ENCODE measurements at regions not wholly inside any gene's neighbourhood (a gene's known extent, or its start where the extent isn't known, plus 50 kb on each side); places are given as distances from the start of the nearest gene placed in this dataset.

DNA sequence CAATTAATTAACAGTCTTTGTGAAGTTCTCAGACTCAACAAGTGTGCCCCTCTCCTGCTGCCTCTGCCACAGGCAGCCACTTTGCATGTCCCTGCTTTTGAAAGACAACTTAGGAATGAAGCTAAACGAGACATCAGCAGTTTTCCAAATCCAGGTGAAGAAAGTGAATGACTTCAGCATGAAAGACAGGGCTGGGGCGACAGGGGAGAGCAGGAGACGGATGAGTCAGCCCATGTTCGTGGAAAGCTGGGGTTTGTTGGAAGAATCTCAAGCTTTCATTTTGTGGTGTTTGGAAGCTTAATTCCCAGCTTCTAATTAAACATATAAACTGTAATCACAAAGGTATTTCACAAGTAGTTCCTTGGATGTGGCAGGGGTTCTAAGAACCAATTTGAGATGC, 207.8 kb upstream of the MAP3K1 start:
- no peak overlapping the region for H3K27ac ChIP-seq

DNA sequence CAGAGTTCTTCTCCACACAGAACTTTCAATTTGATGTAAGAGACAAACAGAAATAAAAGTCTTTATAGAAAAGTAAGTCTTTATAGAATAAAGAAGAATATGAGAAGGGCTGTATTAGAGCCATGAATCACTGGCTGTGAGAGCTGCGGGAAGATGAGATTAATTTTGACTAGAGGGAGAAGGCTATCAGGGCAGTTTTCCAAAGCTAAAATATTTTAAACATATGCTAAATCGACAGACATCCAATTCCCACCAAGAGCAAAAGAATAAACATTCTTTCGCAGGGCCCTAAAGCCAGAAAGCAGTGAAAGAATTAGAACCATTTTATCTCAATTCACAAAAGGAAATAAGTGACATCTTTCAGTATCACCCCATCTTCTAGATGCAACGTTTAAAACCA, 208.3 kb upstream of the MAP3K1 start:
- Histone ChIP-seq H3K36me3 (no peaks in the 10 kb centered on the region), H3K9me3 (ENCODE audit: low read depth) (no peaks in the 10 kb centered on the region), H3K27me3 (no peaks in the 10 kb centered on the region), H3K27ac (no peak overlapping the region), H3K4me3 (no peak overlapping the region), H3K4me1 (ENCODE audit: low read depth) (no peaks in the 10 kb centered on the region)
- TF ChIP-seq, protein P1, sequence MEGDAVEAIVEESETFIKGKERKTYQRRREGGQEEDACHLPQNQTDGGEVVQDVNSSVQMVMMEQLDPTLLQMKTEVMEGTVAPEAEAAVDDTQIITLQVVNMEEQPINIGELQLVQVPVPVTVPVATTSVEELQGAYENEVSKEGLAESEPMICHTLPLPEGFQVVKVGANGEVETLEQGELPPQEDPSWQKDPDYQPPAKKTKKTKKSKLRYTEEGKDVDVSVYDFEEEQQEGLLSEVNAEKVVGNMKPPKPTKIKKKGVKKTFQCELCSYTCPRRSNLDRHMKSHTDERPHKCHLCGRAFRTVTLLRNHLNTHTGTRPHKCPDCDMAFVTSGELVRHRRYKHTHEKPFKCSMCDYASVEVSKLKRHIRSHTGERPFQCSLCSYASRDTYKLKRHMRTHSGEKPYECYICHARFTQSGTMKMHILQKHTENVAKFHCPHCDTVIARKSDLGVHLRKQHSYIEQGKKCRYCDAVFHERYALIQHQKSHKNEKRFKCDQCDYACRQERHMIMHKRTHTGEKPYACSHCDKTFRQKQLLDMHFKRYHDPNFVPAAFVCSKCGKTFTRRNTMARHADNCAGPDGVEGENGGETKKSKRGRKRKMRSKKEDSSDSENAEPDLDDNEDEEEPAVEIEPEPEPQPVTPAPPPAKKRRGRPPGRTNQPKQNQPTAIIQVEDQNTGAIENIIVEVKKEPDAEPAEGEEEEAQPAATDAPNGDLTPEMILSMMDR (IDR thresholded peaks at IDR 0.05; ENCODE audit: low read depth, low read length): no peak
- DNase-seq (ENCODE audit: low read depth in 1 of 2, low spot score in 1 of 2): no peak

More for the DNA sequence above, 207.8 kb upstream of the MAP3K1 start:
- Histone ChIP-seq H3K27me3 (no peaks in the 10 kb centered on the region), H3K4me3 (no peak overlapping the region), H3K36me3 (no peaks in the 10 kb centered on the region), H3K9me3 (ENCODE audit: low read depth) (no peaks in the 10 kb centered on the region), H3K4me1 (ENCODE audit: low read depth) (no peaks in the 10 kb centered on the region)
- DNase-seq (ENCODE audit: low read depth in 1 of 2, low spot score in 1 of 2): peak in 1 of 2 donors; percentile 26
- TF ChIP-seq, protein P1 (IDR thresholded peaks at IDR 0.05; ENCODE audit: low read depth, low read length): no peak

DNA sequence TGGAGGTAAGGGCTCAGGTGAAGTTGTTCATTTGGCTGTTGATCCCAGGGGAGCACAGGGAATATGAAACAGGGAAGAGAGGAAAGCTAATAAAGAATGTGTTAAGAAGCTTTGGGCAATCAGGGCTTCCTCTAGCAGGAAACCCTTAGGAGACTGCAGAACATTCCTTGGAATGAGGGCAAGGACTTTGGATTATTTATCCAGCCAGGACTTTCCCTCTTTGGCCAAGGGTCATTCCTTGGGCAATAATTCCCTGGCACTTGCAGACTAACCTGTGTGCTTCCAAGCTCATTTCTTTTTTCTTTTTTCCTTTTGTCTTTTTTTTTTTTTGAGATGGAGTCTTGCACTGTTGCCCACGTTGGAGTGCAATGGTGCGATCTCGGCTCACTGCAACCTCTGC, 209.2 kb upstream of the MAP3K1 start:
- Histone ChIP-seq H3K27me3 (no peaks in the 10 kb centered on the region), H3K36me3 (no peaks in the 10 kb centered on the region), H3K9me3 (ENCODE audit: low read depth) (no peaks in the 10 kb centered on the region), H3K27ac (no peak overlapping the region), H3K4me1 (ENCODE audit: low read depth) (peaks cover 8% of the 10 kb centered on the region), H3K4me3 (no peak overlapping the region)
- TF ChIP-seq, protein P1 (IDR thresholded peaks at IDR 0.05; ENCODE audit: low read depth, low read length): no peak
- no peak for DNase-seq (ENCODE audit: low read depth in 1 of 2, low spot score in 1 of 2)

DNA sequence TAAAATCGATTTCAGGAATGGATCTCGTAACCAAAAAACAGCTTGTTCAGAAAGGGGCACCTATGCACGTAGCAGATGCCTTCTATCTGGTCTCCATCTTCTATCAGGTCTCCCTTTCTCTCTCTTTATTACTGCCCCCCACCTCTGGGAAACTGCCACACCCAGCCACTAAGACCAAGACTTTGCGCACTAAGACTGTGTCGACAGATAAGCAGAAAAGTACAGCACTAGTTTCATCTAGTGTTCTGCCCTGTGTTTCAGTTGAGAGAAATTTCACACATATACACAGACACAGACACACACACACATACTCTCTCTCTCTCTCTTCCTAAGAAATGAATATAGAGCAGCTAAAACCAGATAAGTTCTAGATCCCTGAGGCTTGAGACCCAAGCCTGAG, 210.1 kb upstream of the MAP3K1 start:
- Histone ChIP-seq H3K4me1 (ENCODE audit: low read depth) (peaks cover 12% of the 10 kb centered on the region), H3K9me3 (ENCODE audit: low read depth) (no peaks in the 10 kb centered on the region), H3K27me3 (no peaks in the 10 kb centered on the region), H3K27ac (no peak overlapping the region), H3K36me3 (no peaks in the 10 kb centered on the region), H3K4me3 (no peak overlapping the region)
- TF ChIP-seq, protein P1 (IDR thresholded peaks at IDR 0.05; ENCODE audit: low read depth, low read length): no peak
- DNase-seq (ENCODE audit: low read depth in 1 of 2, low spot score in 1 of 2): no peak

DNA sequence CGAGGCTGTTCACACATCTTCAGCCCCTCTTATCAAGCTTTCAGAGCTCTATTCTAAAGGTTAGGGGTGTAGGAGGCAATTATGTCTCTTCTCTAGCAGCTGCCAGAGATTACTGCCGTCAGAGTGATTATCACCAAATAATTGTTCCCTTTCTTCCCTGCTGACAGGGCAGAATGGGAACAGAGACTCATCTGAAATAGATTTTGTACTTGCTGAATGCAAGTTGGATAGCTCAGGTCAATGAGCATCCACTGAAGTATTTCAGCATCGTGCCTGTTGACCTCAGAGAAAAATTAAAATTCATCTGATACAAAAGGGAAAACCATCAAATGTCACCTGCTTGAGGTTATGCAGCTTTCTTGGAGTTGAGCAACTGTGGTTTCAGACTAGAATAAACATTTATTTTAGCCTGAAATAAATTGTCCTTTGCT, 213.7 kb upstream of the MAP3K1 start:
- no peaks in the 10 kb centered on the region for H3K27me3 ChIP-seq
- DNase-seq (ENCODE audit: low read depth in 1 of 2, low spot score in 1 of 2): peak in 1 of 2 donors; percentile 43
- no peaks in the 10 kb centered on the region for H3K36me3 ChIP-seq
- peaks cover 12% of the 10 kb centered on the region for H3K4me1 ChIP-seq (ENCODE audit: low read depth)
- H3K4me3 ChIP-seq: no peak overlapping the region
- no peak overlapping the region for H3K27ac ChIP-seq
- TF ChIP-seq, protein P1 (IDR thresholded peaks at IDR 0.05; ENCODE audit: low read depth, low read length): no peak
- no peaks in the 10 kb centered on the region for H3K9me3 ChIP-seq (ENCODE audit: low read depth)

DNA sequence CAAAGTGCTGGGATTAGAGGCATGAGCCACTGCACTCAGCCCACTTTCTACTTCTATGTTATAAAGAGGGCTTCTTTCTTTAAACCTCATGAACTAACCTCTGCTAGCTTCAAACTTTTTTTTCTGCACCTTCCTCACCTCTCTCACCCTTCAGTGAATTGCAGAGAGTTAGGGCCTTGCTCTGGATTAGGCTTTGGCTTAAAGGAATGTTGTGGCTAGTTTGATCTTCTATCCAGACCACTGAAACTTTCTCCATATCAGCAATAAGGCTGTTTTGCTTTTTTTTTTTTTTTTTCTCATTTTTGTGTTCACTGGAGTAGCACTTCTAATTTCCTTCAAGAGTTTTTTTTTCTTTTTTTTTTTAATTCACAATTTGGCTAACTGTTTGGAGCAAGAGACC, 216.4 kb upstream of the MAP3K1 start:
- H3K9me3 ChIP-seq (ENCODE audit: low read depth): no peaks in the 10 kb centered on the region
- H3K27me3 ChIP-seq: no peaks in the 10 kb centered on the region
- no peak overlapping the region for H3K4me3 ChIP-seq
- TF ChIP-seq, protein P1 (IDR thresholded peaks at IDR 0.05; ENCODE audit: low read depth, low read length): no peak
- peaks cover 12% of the 10 kb centered on the region for H3K4me1 ChIP-seq (ENCODE audit: low read depth)
- DNase-seq (ENCODE audit: low read depth in 1 of 2, low spot score in 1 of 2): no peak
- no peaks in the 10 kb centered on the region for H3K36me3 ChIP-seq
- no peak overlapping the region for H3K27ac ChIP-seq
